PC-3 (cell line): ENCODE measurements at regions not wholly inside any gene's neighbourhood (a gene's known extent, or its start where the extent isn't known, plus 50 kb on each side); places are given as distances from the start of the nearest gene placed in this dataset.

ENCODE experiments used
- ATAC-seq: fragments of 200-7000 bp; cut with Tn5 transposase; 2 replicates; pipeline ENCODE4 v1.9.1; 2020; ENCODE audit warnings: mild to moderate bottlenecking, moderate library complexity
- BruUV-seq: library from RNA; stranded (reverse); fragments of 400-500 nt; replicated peaks from 2 replicates; lab custom pipeline; 2021; lab: Mats Ljungman, UMichigan
- CTCF ChIA-PET: fragments of 300-600 bp; sonication (Branson Sonifier 250); formaldehyde crosslinking; loops from one replicate; lab custom pipeline; 2022; ENCODE audit warnings: antibody characterized with exemption; lab: Charles Lee
- POLR2A ChIA-PET: fragments of 300-600 bp; sonication (Branson Sonifier 250); formaldehyde crosslinking; loops from one replicate; lab custom pipeline; 2022; ENCODE audit warnings: antibody characterized with exemption; ENCODE audit not compliant: unreplicated experiment; lab: Charles Lee
- DNase-seq: peaks from one replicate; pipeline ENCODE4 v3.0.0-alpha.2; 2015
- H2AFZ ChIP-seq: fragments of 300-600 bp; sonication (generic); 2 replicates; pipeline ENCODE4 v1.6.0; 2016; ENCODE audit warnings: antibody characterized with exemption, low read length
- H3F3A ChIP-seq: fragments of 300-600 bp; sonication (generic); one replicate; pipeline ENCODE4 v1.6.0; 2017; ENCODE audit warnings: antibody characterized with exemption, low read length, control low read depth, mild to moderate bottlenecking; ENCODE audit not compliant: unreplicated experiment
- H3K27ac ChIP-seq: fragments of 300-600 bp; sonication (generic); 2 replicates; pipeline ENCODE4 v1.5.1; 2016; ENCODE audit warnings: mild to moderate bottlenecking, low read length
- H3K27me3 ChIP-seq: fragments of 300-600 bp; sonication (generic); 2 replicates; pipeline ENCODE4 v1.6.1; 2016; ENCODE audit warnings: low read length, mixed read lengths
- H3K36me3 ChIP-seq: fragments of 300-600 bp; sonication (generic); 2 replicates; pipeline ENCODE4 v1.6.1; 2016; ENCODE audit warnings: low read depth, mixed run types, low read length, mixed read lengths
- H3K4me1 ChIP-seq: fragments of 300-600 bp; sonication (generic); 2 replicates; pipeline ENCODE4 v1.5.1; 2016; ENCODE audit warnings: low read length; ENCODE audit not compliant: insufficient read depth
- H3K4me2 ChIP-seq: fragments of 300-600 bp; sonication (generic); 2 replicates; pipeline ENCODE4 v1.6.0; 2016; ENCODE audit warnings: low read length
- H3K4me3 ChIP-seq: fragments of 300-600 bp; sonication (generic); 2 replicates; pipeline ENCODE4 v1.5.1; 2016; ENCODE audit warnings: mild to moderate bottlenecking, low read length, mixed read lengths
- H3K79me2 ChIP-seq: fragments of 300-600 bp; sonication (generic); 2 replicates; pipeline ENCODE4 v1.6.1; 2017; ENCODE audit warnings: low read length, mixed read lengths
- H3K9ac ChIP-seq: fragments of 300-600 bp; sonication (generic); 2 replicates; pipeline ENCODE4 v1.6.0; 2016; ENCODE audit warnings: mild to moderate bottlenecking, low read length
- H3K9me2 ChIP-seq: fragments of 300-600 bp; sonication (generic); replicated peaks from 2 replicates; pipeline ENCODE4 v1.6.1; 2016; ENCODE audit warnings: mixed run types, low read length, mixed read lengths
- H3K9me3 ChIP-seq: fragments of 300-600 bp; sonication (generic); 2 replicates; pipeline ENCODE4 v1.6.1; 2016; ENCODE audit warnings: low read length, mixed read lengths
- H4K20me1 ChIP-seq: fragments of 300-600 bp; sonication (generic); 2 replicates; pipeline ENCODE4 v1.6.1; 2016; ENCODE audit warnings: low read length, mixed read lengths
- CTCF ChIP-seq: fragments of 300-600 bp; sonication (generic); conservative IDR thresholded peaks from 2 replicates; pipeline ENCODE4 v1.5.1; 2017; ENCODE audit warnings: antibody characterized with exemption, low read depth, mild to moderate bottlenecking, low read length
- EZH2 ChIP-seq: fragments of 300-600 bp; sonication (generic); IDR thresholded peaks from one replicate; pipeline ENCODE4 v1.6.1; 2017; ENCODE audit warnings: antibody characterized with exemption, mild to moderate bottlenecking, low read length; ENCODE audit not compliant: unreplicated experiment
- EZH2phosphoT487 ChIP-seq: fragments of 300-600 bp; sonication (generic); IDR thresholded peaks from 2 replicates; pipeline ENCODE4 v1.6.1; 2018; ENCODE audit warnings: mild to moderate bottlenecking, antibody characterized with exemption, low read length, borderline replicate concordance
- intact Hi-C: fragments of 100-400 bp; cut with micrococcal nuclease; formaldehyde crosslinking; loops from 2 replicates; pipeline ENCODE4 v1.9.0; 2023

- Histone ChIP-seq H3K9me2 (no peaks in the 10 kb centered on the region), H3F3A (no peaks in the 10 kb centered on the region), H4K20me1 (no peaks in the 10 kb centered on the region), H2AFZ (no peak overlapping the region), H3K27ac (no peak overlapping the region), H3K27me3 (peaks cover 5% of the 10 kb centered on the region; the same call in 1 of the 2 replicates), H3K4me2 (no peak overlapping the region), H3K36me3 (no peaks in the 10 kb centered on the region), H3K4me3 (no peak overlapping the region), H3K79me2 (no peaks in the 10 kb centered on the region), H3K9me3 (no peaks in the 10 kb centered on the region), H3K9ac (no peak overlapping the region), H3K4me1 (peaks cover 17% of the 10 kb centered on the region)
- no peak for DNase-seq
- ATAC-seq = no peak
- BruUV-seq = no TSS peak
- ChIA-PET CTCF (no interaction called here), POLR2A (no interaction called here)
- no peak for TF ChIP-seq CTCF
- TF ChIP-seq EZH2phosphoT487 = no peak
- TF ChIP-seq EZH2 = no peak
- intact Hi-C loops = loop anchor here (10.0 kb wide), 1 partner anchor 244 kb away; no protein-coding TSS in a partner anchor
Observed at GRCh38 chr2:118469103-118469502, 378.3 kb downstream of the EN1 start.

GRCh38 chr2:118464546-118465265 lies 376.4 kb downstream of the INSIG2 start:
- peaks cover 5% of the 10 kb centered on the region; the same call in 1 of the 2 replicates for H3K27me3 ChIP-seq
- H3F3A ChIP-seq = no peaks in the 10 kb centered on the region
- no peaks in the 10 kb centered on the region for H3K9me3 ChIP-seq
- H3K4me2 ChIP-seq = no peak overlapping the region
- no peaks in the 10 kb centered on the region for H4K20me1 ChIP-seq
- ATAC-seq (no peak), DNase-seq (no peak)
- no peaks in the 10 kb centered on the region for H3K36me3 ChIP-seq
- H3K4me3 ChIP-seq = no peak overlapping the region
- TF ChIP-seq CTCF (no peak), EZH2 (no peak), EZH2phosphoT487 (no peak)
- peaks cover 13% of the 10 kb centered on the region for H3K4me1 ChIP-seq
- intact Hi-C loops = loop anchor here (5.0 to 10.0 kb wide), 2 partner anchors 92 to 240 kb away; no protein-coding TSS in a partner anchor
- H2AFZ ChIP-seq = no peak overlapping the region
- H3K79me2 ChIP-seq = no peaks in the 10 kb centered on the region
- H3K9me2 ChIP-seq = no peaks in the 10 kb centered on the region
- H3K9ac ChIP-seq = no peak overlapping the region
- no TSS peak for BruUV-seq
- ChIA-PET POLR2A (no interaction called here), CTCF (no interaction called here)
- H3K27ac ChIP-seq = no peak overlapping the region

GRCh38 chr2:118464046-118464445 lies 375.8 kb downstream of the INSIG2 start:
- Histone ChIP-seq H3K4me3 (no peak overlapping the region), H3K9me2 (no peaks in the 10 kb centered on the region), H4K20me1 (no peaks in the 10 kb centered on the region), H3F3A (no peaks in the 10 kb centered on the region), H3K27me3 (peaks cover 1% of the 10 kb centered on the region; the same call in 1 of the 2 replicates), H3K27ac (no peak overlapping the region), H3K9ac (no peak overlapping the region), H3K4me1 (peaks cover 14% of the 10 kb centered on the region), H3K36me3 (no peaks in the 10 kb centered on the region), H3K79me2 (no peaks in the 10 kb centered on the region), H3K9me3 (no peaks in the 10 kb centered on the region), H3K4me2 (no peak overlapping the region), H2AFZ (no peak overlapping the region)
- ChIA-PET POLR2A (no interaction called here), CTCF (interaction anchor here (0.6 kb wide), 1 partner anchor 183 kb away, joined by 5 read pairs; no protein-coding TSS in a partner anchor)
- BruUV-seq = no TSS peak
- intact Hi-C loops = loop anchor here (5.0 to 10.0 kb wide), 2 partner anchors 92 to 239 kb away; no protein-coding TSS in a partner anchor
- DNase-seq (no peak), ATAC-seq (no peak)
- TF ChIP-seq EZH2phosphoT487 (no peak), EZH2 (no peak), CTCF (no peak)
